ENCODE measurements at regions not wholly inside any gene's neighbourhood (a gene's known extent, or its start where the extent isn't known, plus 50 kb on each side); places are given as distances from the start of the nearest gene placed in this dataset.

DNA sequence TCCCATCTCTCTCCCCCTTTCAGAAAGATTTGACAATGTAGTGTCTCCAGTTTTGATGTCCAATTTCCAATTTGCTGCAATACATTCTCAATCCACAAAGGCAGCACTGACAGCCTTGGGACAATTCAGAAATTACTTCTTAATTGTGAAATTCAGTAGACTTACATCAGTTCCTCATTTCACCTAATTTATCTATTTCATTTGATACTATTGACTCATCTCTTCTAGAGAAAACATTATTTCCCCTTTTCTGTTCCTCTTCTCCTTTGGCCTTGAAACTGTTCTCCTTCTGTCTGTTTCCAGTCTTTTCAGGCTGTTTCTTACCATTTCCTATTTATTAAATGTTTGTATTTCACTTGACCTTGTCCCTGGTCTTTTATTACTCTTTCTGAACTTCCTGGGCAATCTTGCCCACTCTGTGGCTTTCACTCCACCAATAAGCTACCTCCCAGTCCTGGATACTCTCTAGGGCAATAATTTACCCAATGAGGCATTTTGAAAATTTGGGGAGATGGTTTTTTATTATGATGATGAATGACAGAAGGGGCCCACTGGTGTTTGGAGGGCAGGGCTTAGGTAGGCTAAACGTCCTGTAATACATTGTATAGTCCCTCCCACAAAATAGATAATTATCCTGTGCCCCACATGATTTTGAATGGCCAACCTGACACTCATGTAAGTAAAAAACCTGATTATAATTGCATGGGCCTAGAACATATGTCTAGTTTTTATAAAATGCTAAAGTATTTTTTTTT, 498.0 kb upstream of the BOD1L1 start:
- TF ChIP-seq CTCF (IDR thresholded peaks at IDR 0.05) (no peak), POLR2A (IDR thresholded peaks at IDR 0.05) (no peak), POLR2AphosphoS5 (IDR thresholded peaks at IDR 0.05; ENCODE audit: insufficient read depth in 1 of 2, low read depth in 1 of 2) (no peak)

Data from vagina (tissue), 2 donors.